ENCODE measurements at regions not wholly inside any gene's neighbourhood (a gene's known extent, or its start where the extent isn't known, plus 50 kb on each side); places are given as distances from the start of the nearest gene placed in this dataset.
"Not testable (repeated sequence)": the region's sequence is repeated elsewhere in the genome, so short reads cannot be mapped to it uniquely, and the experiment has no call there.

DNA sequence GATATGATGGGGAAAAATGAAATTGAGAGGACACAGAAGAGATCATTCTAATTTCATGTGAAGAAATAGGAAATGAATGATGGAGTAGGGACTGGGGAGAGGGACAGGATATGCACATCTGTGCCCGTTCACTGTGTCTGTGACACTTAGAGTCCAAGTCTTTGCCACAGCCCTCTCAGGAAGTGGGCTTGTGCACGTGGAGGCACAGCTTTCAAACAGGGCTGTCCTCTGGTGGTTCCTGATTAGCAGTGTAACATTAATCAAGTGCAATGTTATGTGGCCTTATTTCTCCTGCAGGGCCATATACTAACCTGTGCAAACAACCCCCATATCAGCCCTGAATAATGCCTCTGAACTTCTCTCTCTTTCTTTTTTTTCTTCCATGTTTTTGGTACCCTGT lies 312.2 kb upstream of the FAM98A start:
- H3K4me3 ChIP-seq: no peak overlapping the region
- peaks cover 4% of the 10 kb centered on the region; the same call in 1 of the 2 replicates for H3K4me1 ChIP-seq
- no peaks in the 10 kb centered on the region for H3K36me3 ChIP-seq
- H3K4me2 ChIP-seq: no peak overlapping the region
- no peaks in the 10 kb centered on the region for H4K20me1 ChIP-seq
- no peaks in the 10 kb centered on the region for H3K27me3 ChIP-seq
- no peak overlapping the region for H3K9ac ChIP-seq
- no peak for TF ChIP-seq Cebpa-rat (IDR thresholded peaks at IDR 0.05)
- peaks cover 32% of the 10 kb centered on the region for H3K9me3 ChIP-seq
- H3K27ac ChIP-seq: no peak overlapping the region

DNA sequence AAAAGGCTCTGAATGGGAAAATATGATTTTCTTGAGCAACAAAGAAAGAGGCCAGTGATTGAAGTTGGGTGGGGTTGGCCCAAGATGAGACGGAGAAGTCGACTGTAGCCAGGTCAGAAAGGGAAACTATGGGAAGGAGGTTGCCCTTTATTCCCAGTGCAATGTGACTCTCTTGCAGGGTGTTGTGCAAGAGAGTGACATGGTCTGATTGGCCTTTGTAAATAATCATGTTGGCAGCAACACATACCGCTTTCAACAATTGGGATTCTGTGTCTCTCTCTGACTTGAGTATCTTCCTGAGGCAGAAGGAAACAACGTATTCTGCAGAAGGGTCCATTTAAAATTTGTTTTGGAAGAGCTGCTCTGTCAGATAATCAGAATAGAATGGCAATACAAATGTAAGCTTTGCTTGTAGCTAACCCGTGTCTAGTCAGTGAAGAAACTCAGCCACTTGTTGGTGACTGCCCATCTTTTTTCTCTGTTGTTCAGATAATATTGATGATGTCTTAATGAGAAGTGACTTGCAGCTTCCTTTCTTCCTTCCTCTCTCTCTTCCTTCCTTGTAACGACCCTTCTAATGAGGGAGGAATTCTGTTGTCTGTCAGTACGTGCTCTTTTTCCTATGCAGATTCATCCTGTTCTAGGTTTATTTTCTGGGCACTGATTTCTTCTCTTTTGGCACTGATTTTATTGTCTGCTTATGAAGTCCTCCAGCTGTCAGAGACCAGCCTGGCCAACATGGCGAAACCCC lies 311.0 kb upstream of the FAM98A start:
- Histone ChIP-seq H3K4me1 (peaks cover 4% of the 10 kb centered on the region; the same call in 1 of the 2 replicates), H3K36me3 (no peaks in the 10 kb centered on the region), H3K9ac (no peak overlapping the region), H3K4me3 (no peak overlapping the region), H3K27ac (no peak overlapping the region), H3K4me2 (no peak overlapping the region), H3K27me3 (no peaks in the 10 kb centered on the region), H3K9me3 (peaks cover 31% of the 10 kb centered on the region), H4K20me1 (no peaks in the 10 kb centered on the region)
- TF ChIP-seq Cebpa-rat (IDR thresholded peaks at IDR 0.05): no peak

DNA sequence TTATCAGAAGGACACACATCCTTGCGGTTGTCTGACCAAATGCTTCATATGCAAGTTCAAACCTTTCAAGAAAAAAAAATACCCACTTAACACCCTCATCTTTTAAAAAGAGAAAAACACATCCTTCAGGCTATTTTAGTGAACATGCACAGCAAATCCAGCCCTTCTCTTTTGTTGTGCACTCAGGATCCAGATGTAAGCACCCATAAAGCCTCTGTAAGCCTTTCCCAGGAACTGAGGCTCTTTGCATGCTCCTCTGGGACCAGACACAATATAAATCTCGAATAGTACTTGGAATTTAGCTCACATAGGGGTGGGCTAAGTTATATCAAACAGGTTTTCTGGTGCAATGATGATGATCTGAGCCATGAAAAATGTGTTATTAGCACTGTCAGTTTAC lies 308.8 kb upstream of the FAM98A start:
- no peak for TF ChIP-seq Cebpa-rat (IDR thresholded peaks at IDR 0.05)
- Histone ChIP-seq H3K4me1 (peaks cover 4% of the 10 kb centered on the region; the same call in 1 of the 2 replicates), H3K36me3 (no peaks in the 10 kb centered on the region), H3K4me2 (no peak overlapping the region), H3K27ac (no peak overlapping the region), H3K9me3 (peaks cover 21% of the 10 kb centered on the region), H3K27me3 (no peaks in the 10 kb centered on the region), H4K20me1 (no peaks in the 10 kb centered on the region), H3K9ac (no peak overlapping the region), H3K4me3 (no peak overlapping the region)

DNA sequence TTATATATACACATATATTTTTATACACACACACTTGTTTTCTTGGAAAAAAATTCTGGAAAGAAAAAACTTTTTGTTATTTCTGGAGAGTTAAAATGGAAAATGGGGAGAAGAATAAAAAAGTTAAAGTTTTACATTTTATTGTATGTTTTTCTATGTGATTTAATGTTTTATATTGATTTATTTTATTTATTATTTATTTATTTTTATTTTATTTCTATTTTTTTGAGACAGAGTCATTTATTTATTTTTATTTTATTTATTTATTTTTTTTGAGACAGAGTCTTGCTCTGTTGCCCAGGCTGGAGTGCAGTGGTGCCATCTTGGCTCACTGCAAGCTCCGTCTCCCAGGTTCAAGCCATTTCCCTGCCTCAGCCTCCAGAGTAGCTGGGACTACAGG lies 307.0 kb upstream of the FAM98A start:
- H3K9ac ChIP-seq, H3K36me3 ChIP-seq, H3K27me3 ChIP-seq, H4K20me1 ChIP-seq, H3K27ac ChIP-seq, H3K4me3 ChIP-seq, H3K4me2 ChIP-seq, H3K4me1 ChIP-seq: not testable (repeated sequence)
- H3K9me3 ChIP-seq: peaks cover 12% of the 10 kb centered on the region

DNA sequence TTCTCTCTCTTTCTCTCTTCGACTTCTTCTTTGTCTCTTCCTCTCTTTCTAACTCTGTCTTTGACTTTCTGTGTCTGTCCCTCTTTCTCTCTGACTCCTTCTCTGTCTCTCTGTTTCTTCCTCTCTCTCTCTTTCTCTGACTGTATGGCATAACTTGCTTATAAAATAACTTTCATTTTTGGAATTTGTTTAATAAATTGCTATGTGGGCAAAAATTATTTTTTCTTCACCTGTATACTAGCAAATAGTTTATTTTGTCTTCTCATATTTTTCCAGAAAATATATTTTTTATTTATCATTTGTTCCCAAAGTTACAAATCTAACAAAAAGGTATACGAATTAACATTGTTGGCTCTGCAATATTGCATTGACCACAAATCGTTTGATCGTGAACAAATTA lies 305.7 kb upstream of the FAM98A start:
- H3K9me3 ChIP-seq: peaks cover 12% of the 10 kb centered on the region
- no peaks in the 10 kb centered on the region for H3K36me3 ChIP-seq
- H3K27me3 ChIP-seq: no peaks in the 10 kb centered on the region
- no peak for TF ChIP-seq Cebpa-rat (IDR thresholded peaks at IDR 0.05)
- H3K9ac ChIP-seq: no peak overlapping the region
- no peaks in the 10 kb centered on the region for H3K4me1 ChIP-seq
- no peak overlapping the region for H3K4me2 ChIP-seq
- no peak overlapping the region for H3K27ac ChIP-seq
- no peak overlapping the region for H3K4me3 ChIP-seq
- no peaks in the 10 kb centered on the region for H4K20me1 ChIP-seq

DNA sequence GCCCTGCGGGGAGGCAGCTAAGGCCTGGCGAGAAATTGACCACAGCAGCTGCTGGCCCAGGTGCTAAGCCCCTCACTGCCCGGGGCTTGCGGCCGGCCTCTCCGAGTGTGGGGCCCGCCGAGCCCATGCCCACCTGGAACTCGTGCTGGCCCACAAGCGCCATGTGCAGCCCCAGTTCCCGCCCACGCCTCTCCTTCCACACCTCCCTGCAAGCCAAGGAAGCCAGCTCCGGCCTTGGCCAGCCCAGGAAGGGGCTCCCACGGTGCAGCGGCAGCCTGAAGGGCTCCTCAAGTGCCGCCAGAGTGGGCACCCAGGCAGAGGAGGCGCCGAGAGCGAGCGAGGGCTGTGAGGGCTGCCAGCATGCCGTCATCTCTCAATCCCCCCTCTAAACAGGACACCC lies 304.6 kb upstream of the FAM98A start:
- H3K9ac ChIP-seq: no peak overlapping the region
- no peaks in the 10 kb centered on the region for H3K4me1 ChIP-seq
- H3K4me3 ChIP-seq: no peak overlapping the region
- no peaks in the 10 kb centered on the region for H4K20me1 ChIP-seq
- H3K4me2 ChIP-seq: no peak overlapping the region
- H3K36me3 ChIP-seq: no peaks in the 10 kb centered on the region
- TF ChIP-seq Cebpa-rat (IDR thresholded peaks at IDR 0.05): no peak
- H3K9me3 ChIP-seq: peaks cover 12% of the 10 kb centered on the region
- no peaks in the 10 kb centered on the region for H3K27me3 ChIP-seq
- H3K27ac ChIP-seq: no peak overlapping the region

DNA sequence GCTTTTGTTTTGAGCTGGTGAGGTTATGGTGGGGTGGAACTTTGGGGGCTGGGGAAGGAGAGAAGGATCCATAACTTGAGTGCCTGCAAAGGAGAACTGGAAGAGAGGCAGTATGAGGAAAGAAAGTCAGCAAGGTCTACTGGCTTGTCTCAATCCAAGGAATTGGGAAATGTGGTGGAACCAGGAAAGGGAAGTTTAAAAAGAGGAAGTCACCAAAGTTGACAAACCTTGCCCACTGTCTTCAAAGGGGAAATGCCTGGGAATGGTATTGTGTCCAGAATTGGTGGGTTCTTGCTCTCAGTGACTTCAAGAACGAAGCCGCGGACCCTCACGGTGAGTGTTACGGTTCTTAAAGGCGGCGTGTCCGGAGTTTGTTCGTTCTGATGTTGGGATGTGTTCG lies 304.1 kb upstream of the FAM98A start:
- Histone ChIP-seq H3K27ac (no peak overlapping the region), H4K20me1 (no peaks in the 10 kb centered on the region), H3K36me3 (no peaks in the 10 kb centered on the region), H3K9ac (no peak overlapping the region), H3K4me3 (no peak overlapping the region), H3K9me3 (peaks cover 12% of the 10 kb centered on the region), H3K4me1 (peaks cover 1% of the 10 kb centered on the region; the same call in 1 of the 2 replicates), H3K4me2 (no peak overlapping the region), H3K27me3 (no peaks in the 10 kb centered on the region)
- no peak for TF ChIP-seq Cebpa-rat (IDR thresholded peaks at IDR 0.05)

DNA sequence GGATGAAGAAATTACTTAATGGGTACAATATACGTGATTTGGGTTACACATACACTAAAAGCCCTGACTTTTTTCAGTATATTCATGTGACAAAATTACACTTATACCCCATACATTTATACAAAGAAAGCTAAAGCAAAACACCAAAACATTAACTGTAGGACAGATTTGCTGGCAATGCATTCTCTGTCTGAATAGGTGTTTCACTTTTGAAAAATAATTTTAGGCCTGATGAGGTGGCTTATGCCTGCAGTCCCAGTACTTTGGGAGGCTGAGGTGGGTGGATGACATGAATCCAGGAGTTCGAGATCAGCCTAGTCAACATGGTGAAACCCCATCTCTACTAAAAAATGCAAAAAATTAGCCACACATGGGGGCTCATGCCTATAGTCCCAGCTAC lies 301.5 kb upstream of the FAM98A start:
- H3K4me1 ChIP-seq: peaks cover 9% of the 10 kb centered on the region; the same call in 1 of the 2 replicates
- no peak overlapping the region for H3K27ac ChIP-seq
- H3K4me2 ChIP-seq: no peak overlapping the region
- no peak overlapping the region for H3K9ac ChIP-seq
- no peak overlapping the region for H3K4me3 ChIP-seq
- no peaks in the 10 kb centered on the region for H4K20me1 ChIP-seq
- H3K27me3 ChIP-seq: no peaks in the 10 kb centered on the region
- TF ChIP-seq Cebpa-rat (IDR thresholded peaks at IDR 0.05): no peak
- no peaks in the 10 kb centered on the region for H3K36me3 ChIP-seq
- peaks cover 12% of the 10 kb centered on the region for H3K9me3 ChIP-seq

DNA sequence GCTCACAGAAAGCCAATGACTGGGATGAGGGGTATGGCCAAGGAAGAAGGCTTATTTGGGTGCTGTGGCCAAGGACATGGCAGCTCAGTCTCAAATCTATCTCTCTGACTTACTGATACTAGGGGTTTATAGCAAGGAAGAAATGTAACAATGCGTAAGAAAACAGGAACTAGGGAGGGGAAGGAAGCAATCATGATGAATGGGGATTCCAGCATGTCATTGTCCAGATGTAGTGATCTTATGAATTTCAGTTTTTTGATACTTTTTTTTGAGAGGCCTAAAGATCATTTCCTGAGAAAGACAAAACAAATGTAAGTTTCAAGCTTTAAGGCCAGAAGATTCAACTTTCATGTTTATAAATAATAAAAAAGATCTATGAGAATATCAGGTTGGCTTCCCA lies 298.6 kb upstream of the FAM98A start:
- no peak for TF ChIP-seq Cebpa-rat (IDR thresholded peaks at IDR 0.05)
- Histone ChIP-seq H3K4me2 (no peak overlapping the region; the same call in 1 of the 2 replicates), H3K4me3 (no peak overlapping the region)

DNA sequence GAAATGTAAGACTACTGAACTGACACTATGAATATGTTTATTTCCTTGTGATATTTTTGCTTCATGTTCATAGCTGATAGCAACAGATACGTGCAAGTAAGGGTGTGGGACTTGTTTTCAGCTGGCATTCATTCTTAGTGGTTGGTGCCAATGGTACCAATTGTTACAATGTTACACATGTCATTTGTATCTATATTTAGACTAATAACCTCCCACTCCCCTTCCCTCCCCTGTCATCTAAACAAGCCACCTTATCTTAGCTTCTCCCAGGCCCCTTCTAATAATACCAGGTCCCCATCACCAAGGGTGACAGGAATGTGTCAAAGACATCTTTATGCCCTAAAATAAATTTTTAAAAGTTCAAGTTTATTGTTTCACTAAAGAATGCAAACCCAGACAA lies 294.7 kb upstream of the FAM98A start:
- peaks cover 5% of the 10 kb centered on the region; the same call in 1 of the 2 replicates for H3K9me3 ChIP-seq
- H4K20me1 ChIP-seq: no peaks in the 10 kb centered on the region
- TF ChIP-seq Cebpa-rat (IDR thresholded peaks at IDR 0.05): no peak
- H3K4me2 ChIP-seq: no peak overlapping the region
- H3K27ac ChIP-seq: no peak overlapping the region
- H3K27me3 ChIP-seq: no peaks in the 10 kb centered on the region
- no peak overlapping the region for H3K4me3 ChIP-seq
- peaks cover 9% of the 10 kb centered on the region; the same call in 1 of the 2 replicates for H3K4me1 ChIP-seq
- no peak overlapping the region for H3K9ac ChIP-seq
- no peaks in the 10 kb centered on the region for H3K36me3 ChIP-seq

More for the DNA sequence above, 298.6 kb upstream of the FAM98A start:
- no peaks in the 10 kb centered on the region for H3K27me3 ChIP-seq
- peaks cover 9% of the 10 kb centered on the region; the same call in 1 of the 2 replicates for H3K4me1 ChIP-seq
- H3K9ac ChIP-seq: no peak overlapping the region
- no peaks in the 10 kb centered on the region for H3K36me3 ChIP-seq
- H3K27ac ChIP-seq: no peak overlapping the region
- no peaks in the 10 kb centered on the region for H4K20me1 ChIP-seq
- H3K9me3 ChIP-seq: no peaks in the 10 kb centered on the region

Measured in BLaER1 (cell line).